ENCODE measurements at regions not wholly inside any gene's neighbourhood (a gene's known extent, or its start where the extent isn't known, plus 50 kb on each side); places are given as distances from the start of the nearest gene placed in this dataset.

- no peak for TF ChIP-seq PHF8 (conservative IDR thresholded peaks at IDR 0.05; ENCODE audit: low read depth, low read length)
- TF ChIP-seq CBX8 (IDR thresholded peaks at IDR 0.05; ENCODE audit: borderline replicate concordance, low read depth, low read length) = no peak
- no peak for TF ChIP-seq TAF7 (optimal IDR thresholded peaks at IDR 0.05; ENCODE audit: borderline replicate concordance, low read depth, low read length)
- TF ChIP-seq SIN3A (conservative IDR thresholded peaks at IDR 0.05 in 1 of 2, IDR thresholded peaks at IDR 0.05 in 1 of 2; ENCODE audit: low read depth in 1 of 2, low read length in 2 of 2) = no peak
These were observed 86.4 kb upstream of the FN1 start (continued) for GRCh38 chr2:215522237-215522636.

All from H1 (cell line).